ENCODE measurements at regions not wholly inside any gene's neighbourhood (a gene's known extent, or its start where the extent isn't known, plus 50 kb on each side); places are given as distances from the start of the nearest gene placed in this dataset.
A peak's percentile ranks its signal among the peaks of the same experiment; 100 is the strongest.
"Not testable (repeated sequence)": the region's sequence is repeated elsewhere in the genome, so short reads cannot be mapped to it uniquely, and the experiment has no call there.

DNA sequence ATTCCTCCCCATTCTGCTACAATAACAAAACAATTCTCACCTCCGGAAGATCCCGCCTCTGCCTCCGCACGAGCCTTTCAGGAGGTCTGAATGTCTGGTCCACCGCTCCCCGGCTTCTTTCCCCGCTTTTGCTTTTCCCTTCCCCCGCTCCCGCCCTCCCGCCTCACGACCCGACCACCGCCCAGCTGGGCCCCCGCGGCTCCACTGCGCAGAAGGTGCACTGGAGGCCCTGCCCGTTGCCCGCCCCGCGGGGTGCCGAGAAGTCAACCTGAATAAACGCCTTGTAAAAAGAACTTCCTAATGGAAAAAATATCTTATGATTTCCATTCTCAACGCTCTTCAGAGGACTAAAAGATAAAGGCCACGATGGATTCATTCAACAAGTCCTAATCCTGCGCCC, 93.8 kb upstream of the NBPF11 start:
- H3K36me3 ChIP-seq (ENCODE audit: control insufficient read depth, insufficient read depth, low read length); H3K27me3 ChIP-seq (ENCODE audit: control insufficient read depth, insufficient read depth, low read length); H3K4me1 ChIP-seq (ENCODE audit: control insufficient read depth, insufficient read depth, low read length); H3K9ac ChIP-seq (ENCODE audit: low read depth, low read length); H3K9me3 ChIP-seq (ENCODE audit: control insufficient read depth, insufficient read depth, low read length): not testable (repeated sequence)
- peak overlapping the region; percentile 30 for H3K4me3 ChIP-seq (ENCODE audit: low read depth, low read length)

- H3K9ac ChIP-seq (ENCODE audit: low read depth, low read length); H3K27me3 ChIP-seq (ENCODE audit: control insufficient read depth, insufficient read depth, low read length); H3K4me1 ChIP-seq (ENCODE audit: control insufficient read depth, insufficient read depth, low read length); H3K36me3 ChIP-seq (ENCODE audit: control insufficient read depth, insufficient read depth, low read length); H3K4me3 ChIP-seq (ENCODE audit: low read depth, low read length); H3K9me3 ChIP-seq (ENCODE audit: control insufficient read depth, insufficient read depth, low read length): not testable (repeated sequence)
These were observed 93.4 kb upstream of the NBPF11 start for GRCh38 chr1:148245443-148245842.

DNA sequence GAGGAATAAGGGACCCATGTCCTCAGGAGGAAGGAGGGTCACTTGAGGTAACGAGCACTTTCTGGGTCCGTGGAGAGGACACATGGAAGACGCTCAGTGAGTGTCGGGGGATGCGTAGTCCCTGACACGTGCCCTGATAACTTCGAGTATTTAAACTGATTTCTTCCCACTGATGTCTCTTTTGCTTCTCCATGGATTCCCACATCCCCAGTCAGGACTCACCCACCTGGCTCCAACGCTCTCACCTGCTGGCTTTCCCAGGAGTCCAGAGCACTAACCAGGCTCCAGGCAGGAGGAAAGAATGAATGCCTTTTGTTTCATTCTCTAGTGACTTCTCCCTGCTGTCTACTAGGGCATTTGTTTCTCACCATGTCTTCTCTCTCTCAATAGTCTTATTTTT, 81.2 kb upstream of the NBPF11 start:
- not testable (repeated sequence) for H3K36me3 ChIP-seq (ENCODE audit: control insufficient read depth, insufficient read depth, low read length); H3K9ac ChIP-seq (ENCODE audit: low read depth, low read length); H3K4me1 ChIP-seq (ENCODE audit: control insufficient read depth, insufficient read depth, low read length); H3K27me3 ChIP-seq (ENCODE audit: control insufficient read depth, insufficient read depth, low read length); H3K9me3 ChIP-seq (ENCODE audit: control insufficient read depth, insufficient read depth, low read length); H3K4me3 ChIP-seq (ENCODE audit: low read depth, low read length)

GRCh38 chr1:148228846-148229245, 76.8 kb upstream of the NBPF11 start:
- H3K9me3 ChIP-seq (ENCODE audit: control insufficient read depth, insufficient read depth, low read length); H3K4me3 ChIP-seq (ENCODE audit: low read depth, low read length); H3K9ac ChIP-seq (ENCODE audit: low read depth, low read length); H3K4me1 ChIP-seq (ENCODE audit: control insufficient read depth, insufficient read depth, low read length); H3K36me3 ChIP-seq (ENCODE audit: control insufficient read depth, insufficient read depth, low read length); H3K27me3 ChIP-seq (ENCODE audit: control insufficient read depth, insufficient read depth, low read length): not testable (repeated sequence)

DNA sequence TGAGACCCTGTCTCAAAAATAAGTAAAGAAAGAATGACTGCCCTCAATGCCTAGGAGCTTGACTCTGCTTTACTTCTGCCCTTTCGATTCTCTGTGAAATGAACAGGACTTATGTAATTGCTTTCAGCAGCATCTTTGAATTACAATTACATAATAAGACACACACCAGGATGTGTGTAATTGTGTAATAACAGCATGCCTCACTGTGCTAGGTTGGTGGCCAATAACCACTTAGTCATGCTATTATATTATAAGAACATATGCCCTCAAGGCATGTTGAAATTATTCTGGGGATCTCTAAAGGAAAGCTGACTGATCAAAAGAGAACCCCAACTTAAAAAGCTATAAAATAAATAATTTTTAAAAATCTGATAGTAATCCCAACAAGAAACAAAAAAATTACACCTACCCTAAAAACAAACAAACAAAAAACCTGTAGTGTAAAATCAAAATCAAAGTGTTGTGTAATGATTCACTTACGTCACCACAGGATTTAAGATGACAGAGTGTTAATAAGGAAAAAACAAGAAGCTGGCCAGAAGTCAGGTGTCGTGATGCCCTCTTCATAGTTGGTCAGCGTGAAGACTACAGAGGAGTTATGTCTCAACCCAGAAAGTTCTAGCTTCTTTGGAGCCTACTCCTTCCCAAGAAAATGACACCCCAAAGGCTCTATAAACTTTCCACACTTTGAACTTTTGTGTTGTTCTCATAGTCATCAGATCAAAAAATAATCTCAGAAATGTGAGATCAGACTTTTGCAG, 70.5 kb upstream of the NBPF11 start:
- H3K4me3 ChIP-seq (ENCODE audit: low read depth, low read length); H3K9ac ChIP-seq (ENCODE audit: low read depth, low read length); H3K4me1 ChIP-seq (ENCODE audit: control insufficient read depth, insufficient read depth, low read length); H3K36me3 ChIP-seq (ENCODE audit: control insufficient read depth, insufficient read depth, low read length); H3K27me3 ChIP-seq (ENCODE audit: control insufficient read depth, insufficient read depth, low read length); H3K9me3 ChIP-seq (ENCODE audit: control insufficient read depth, insufficient read depth, low read length): not testable (repeated sequence)

DNA sequence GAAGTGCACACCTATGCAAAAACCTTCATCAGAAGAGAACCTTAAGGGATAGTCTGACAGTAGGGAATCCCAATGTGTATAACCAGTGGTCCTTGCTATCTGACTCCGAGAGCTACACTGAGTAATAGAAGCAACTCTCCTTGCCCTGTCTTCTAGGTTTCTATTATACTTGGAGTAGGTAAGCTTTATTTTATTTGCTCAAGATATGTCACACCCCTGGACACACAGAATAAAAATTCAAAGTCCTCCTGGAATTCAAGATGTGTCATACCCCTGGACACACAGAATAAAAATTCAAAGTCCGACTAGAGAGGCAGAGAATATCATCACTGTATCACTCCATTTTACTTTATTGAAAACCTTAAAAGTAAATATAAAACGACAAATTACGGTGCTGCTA, 69.5 kb upstream of the NBPF11 start:
- H3K9me3 ChIP-seq (ENCODE audit: control insufficient read depth, insufficient read depth, low read length): not testable (repeated sequence)

GRCh38 chr1:148219229-148219628, 67.1 kb upstream of the NBPF11 start:
- not testable (repeated sequence) for H3K9me3 ChIP-seq (ENCODE audit: control insufficient read depth, insufficient read depth, low read length); H3K9ac ChIP-seq (ENCODE audit: low read depth, low read length); H3K36me3 ChIP-seq (ENCODE audit: control insufficient read depth, insufficient read depth, low read length); H3K4me3 ChIP-seq (ENCODE audit: low read depth, low read length); H3K4me1 ChIP-seq (ENCODE audit: control insufficient read depth, insufficient read depth, low read length); H3K27me3 ChIP-seq (ENCODE audit: control insufficient read depth, insufficient read depth, low read length)

More for the DNA sequence above, 69.5 kb upstream of the NBPF11 start:
- not testable (repeated sequence) for H3K9ac ChIP-seq (ENCODE audit: low read depth, low read length); H3K4me3 ChIP-seq (ENCODE audit: low read depth, low read length); H3K36me3 ChIP-seq (ENCODE audit: control insufficient read depth, insufficient read depth, low read length); H3K4me1 ChIP-seq (ENCODE audit: control insufficient read depth, insufficient read depth, low read length); H3K27me3 ChIP-seq (ENCODE audit: control insufficient read depth, insufficient read depth, low read length)

DNA sequence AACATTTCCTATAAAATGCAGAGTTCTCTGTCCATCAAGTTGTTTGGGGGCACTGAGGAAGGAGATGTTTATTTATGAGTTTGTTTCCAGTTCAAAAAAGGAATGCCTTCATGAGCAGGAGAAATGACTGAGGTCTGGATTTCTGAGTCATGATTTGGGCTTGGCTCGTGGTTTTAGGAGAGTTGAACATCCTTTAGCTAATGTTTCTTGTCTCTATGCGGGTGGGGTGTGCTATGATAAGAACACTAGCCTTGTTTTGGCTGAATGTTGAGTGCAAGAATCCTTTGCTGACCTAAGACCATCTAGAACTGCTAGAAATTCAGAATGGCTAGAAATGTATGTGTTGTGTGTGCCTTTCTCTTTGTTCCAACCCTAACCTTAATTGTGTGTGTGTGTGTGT, 59.1 kb upstream of the NBPF11 start:
- not testable (repeated sequence) for H3K36me3 ChIP-seq (ENCODE audit: control insufficient read depth, insufficient read depth, low read length); H3K4me1 ChIP-seq (ENCODE audit: control insufficient read depth, insufficient read depth, low read length); H3K4me3 ChIP-seq (ENCODE audit: low read depth, low read length); H3K9me3 ChIP-seq (ENCODE audit: control insufficient read depth, insufficient read depth, low read length); H3K27me3 ChIP-seq (ENCODE audit: control insufficient read depth, insufficient read depth, low read length); H3K9ac ChIP-seq (ENCODE audit: low read depth, low read length)

DNA sequence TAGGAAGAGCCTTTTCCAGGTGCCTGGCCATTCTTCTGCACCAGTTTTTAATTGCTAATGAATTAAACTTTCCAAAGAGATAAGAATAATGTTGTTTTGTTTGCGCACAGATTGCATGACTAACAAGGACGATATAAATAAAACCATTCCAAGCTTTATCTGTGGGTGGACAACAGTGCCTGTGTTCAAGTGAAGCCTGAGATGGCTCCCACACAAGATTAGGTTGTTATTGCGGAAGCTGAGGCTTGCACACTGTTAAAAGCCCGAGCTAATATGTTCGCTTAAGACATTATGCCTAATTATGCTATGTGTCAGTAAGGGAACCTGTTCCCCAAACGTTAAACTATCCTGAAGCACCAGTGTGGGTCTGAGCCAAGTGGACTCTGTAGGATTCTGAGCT, 58.5 kb upstream of the NBPF11 start:
- H3K4me3 ChIP-seq (ENCODE audit: low read depth, low read length); H3K36me3 ChIP-seq (ENCODE audit: control insufficient read depth, insufficient read depth, low read length); H3K9ac ChIP-seq (ENCODE audit: low read depth, low read length); H3K27me3 ChIP-seq (ENCODE audit: control insufficient read depth, insufficient read depth, low read length); H3K9me3 ChIP-seq (ENCODE audit: control insufficient read depth, insufficient read depth, low read length); H3K4me1 ChIP-seq (ENCODE audit: control insufficient read depth, insufficient read depth, low read length): not testable (repeated sequence)

DNA sequence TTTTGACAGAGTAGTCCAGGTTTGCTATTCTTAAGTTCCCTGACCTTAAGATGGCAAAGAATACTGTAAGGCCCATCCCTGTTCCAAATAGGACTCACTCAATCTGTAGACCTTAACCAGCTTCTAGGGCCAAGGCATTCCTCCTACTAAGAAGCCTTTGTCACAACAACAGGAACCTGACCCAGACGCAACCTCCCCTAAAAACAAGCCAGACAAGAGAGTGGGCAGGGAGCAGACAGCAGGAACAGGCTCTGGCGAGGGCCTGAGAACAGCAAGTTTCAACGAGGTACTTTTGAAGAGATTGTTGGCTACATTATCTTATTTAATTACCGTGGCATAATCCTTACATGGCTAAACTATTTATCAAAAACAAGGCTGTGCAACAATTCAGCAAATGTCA, 58.1 kb upstream of the NBPF11 start:
- H3K9ac ChIP-seq (ENCODE audit: low read depth, low read length); H3K4me1 ChIP-seq (ENCODE audit: control insufficient read depth, insufficient read depth, low read length); H3K27me3 ChIP-seq (ENCODE audit: control insufficient read depth, insufficient read depth, low read length); H3K36me3 ChIP-seq (ENCODE audit: control insufficient read depth, insufficient read depth, low read length); H3K4me3 ChIP-seq (ENCODE audit: low read depth, low read length); H3K9me3 ChIP-seq (ENCODE audit: control insufficient read depth, insufficient read depth, low read length): not testable (repeated sequence)

DNA sequence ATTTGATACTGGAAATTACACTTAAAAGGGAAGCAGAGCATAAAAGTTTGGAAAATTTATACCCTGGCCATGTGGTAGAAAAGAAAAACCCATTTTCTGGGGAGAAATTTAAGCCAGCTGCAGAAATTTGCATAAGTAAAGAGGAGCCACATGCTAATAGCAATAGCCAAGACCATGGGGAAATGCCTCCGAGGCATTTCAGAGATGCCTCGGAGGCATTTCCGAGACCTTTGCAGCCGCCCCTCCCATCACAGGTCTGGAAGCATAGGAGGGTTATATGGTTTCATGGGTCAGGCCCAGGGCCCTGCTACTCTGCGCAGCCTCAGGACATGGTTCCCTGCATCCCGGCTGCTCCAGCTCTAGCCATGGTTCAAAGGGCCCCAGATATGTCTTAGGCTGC, 49.9 kb upstream of the NBPF11 start:
- not testable (repeated sequence) for H3K36me3 ChIP-seq (ENCODE audit: control insufficient read depth, insufficient read depth, low read length); H3K9ac ChIP-seq (ENCODE audit: low read depth, low read length); H3K9me3 ChIP-seq (ENCODE audit: control insufficient read depth, insufficient read depth, low read length); H3K27me3 ChIP-seq (ENCODE audit: control insufficient read depth, insufficient read depth, low read length); H3K4me3 ChIP-seq (ENCODE audit: low read depth, low read length); H3K4me1 ChIP-seq (ENCODE audit: control insufficient read depth, insufficient read depth, low read length)
